Loucy (cell line): ENCODE measurements at regions not wholly inside any gene's neighbourhood (a gene's known extent, or its start where the extent isn't known, plus 50 kb on each side); places are given as distances from the start of the nearest gene placed in this dataset.

Experiments used
- CTCF ChIP-seq: fragments of 200-600 bp; sonication (generic); conservative IDR thresholded peaks from 2 replicates; pipeline ENCODE4 v1.5.1; 2014; ENCODE audit warnings: mild to moderate bottlenecking, antibody characterized with exemption, low read length
- EZH2phosphoT487 ChIP-seq: fragments of 200-600 bp; IDR thresholded peaks from 2 replicates; pipeline ENCODE4 v1.6.1; 2018; ENCODE audit warnings: antibody characterized with exemption, mild to moderate bottlenecking, moderate library complexity, borderline replicate concordance

GRCh38 chr2:181839811-181840210 is 51.7 kb upstream of the ITPRID2 start:
- TF ChIP-seq CTCF (no peak), EZH2phosphoT487 (no peak)
